GM12875 (cell line): ENCODE measurements at regions not wholly inside any gene's neighbourhood (a gene's known extent, or its start where the extent isn't known, plus 50 kb on each side); places are given as distances from the start of the nearest gene placed in this dataset.

Source experiments
- H3K4me3 ChIP-seq: one replicate; pipeline ENCODE4 v1.5.1; 2011; ENCODE audit warnings: low read depth, low read length, control low read depth
- TF ChIP-seq, protein P1 (sequence below): IDR thresholded peaks from 2 replicates; pipeline ENCODE4 v1.5.1; 2011; ENCODE audit warnings: low read depth, mild to moderate bottlenecking, control low read depth, inconsistent platforms, low read length, moderate library complexity, borderline replicate concordance; ENCODE audit not compliant: insufficient read depth

DNA sequence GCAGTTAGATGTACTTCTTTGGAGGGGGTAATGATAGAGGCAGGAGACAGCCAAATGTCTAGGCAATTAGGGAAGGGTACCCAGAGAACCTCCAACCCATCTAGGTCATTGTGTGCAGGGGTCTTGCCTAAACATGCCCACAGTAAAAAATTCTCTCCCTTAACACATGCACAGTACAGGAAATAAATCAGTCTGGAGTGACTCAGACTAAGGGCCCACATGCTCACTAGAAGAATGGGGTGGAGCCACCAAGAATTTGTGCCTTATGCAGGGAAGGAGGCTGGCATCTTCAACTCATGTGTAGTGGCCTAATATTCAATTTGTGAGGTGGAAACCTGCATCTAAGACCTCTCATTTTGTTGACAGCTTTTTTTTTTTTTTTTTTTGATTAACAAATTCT, 945.3 kb upstream of the GRIA3 start:
- TF ChIP-seq, protein P1, sequence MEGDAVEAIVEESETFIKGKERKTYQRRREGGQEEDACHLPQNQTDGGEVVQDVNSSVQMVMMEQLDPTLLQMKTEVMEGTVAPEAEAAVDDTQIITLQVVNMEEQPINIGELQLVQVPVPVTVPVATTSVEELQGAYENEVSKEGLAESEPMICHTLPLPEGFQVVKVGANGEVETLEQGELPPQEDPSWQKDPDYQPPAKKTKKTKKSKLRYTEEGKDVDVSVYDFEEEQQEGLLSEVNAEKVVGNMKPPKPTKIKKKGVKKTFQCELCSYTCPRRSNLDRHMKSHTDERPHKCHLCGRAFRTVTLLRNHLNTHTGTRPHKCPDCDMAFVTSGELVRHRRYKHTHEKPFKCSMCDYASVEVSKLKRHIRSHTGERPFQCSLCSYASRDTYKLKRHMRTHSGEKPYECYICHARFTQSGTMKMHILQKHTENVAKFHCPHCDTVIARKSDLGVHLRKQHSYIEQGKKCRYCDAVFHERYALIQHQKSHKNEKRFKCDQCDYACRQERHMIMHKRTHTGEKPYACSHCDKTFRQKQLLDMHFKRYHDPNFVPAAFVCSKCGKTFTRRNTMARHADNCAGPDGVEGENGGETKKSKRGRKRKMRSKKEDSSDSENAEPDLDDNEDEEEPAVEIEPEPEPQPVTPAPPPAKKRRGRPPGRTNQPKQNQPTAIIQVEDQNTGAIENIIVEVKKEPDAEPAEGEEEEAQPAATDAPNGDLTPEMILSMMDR = no peak
- H3K4me3 ChIP-seq = no peak overlapping the region

DNA sequence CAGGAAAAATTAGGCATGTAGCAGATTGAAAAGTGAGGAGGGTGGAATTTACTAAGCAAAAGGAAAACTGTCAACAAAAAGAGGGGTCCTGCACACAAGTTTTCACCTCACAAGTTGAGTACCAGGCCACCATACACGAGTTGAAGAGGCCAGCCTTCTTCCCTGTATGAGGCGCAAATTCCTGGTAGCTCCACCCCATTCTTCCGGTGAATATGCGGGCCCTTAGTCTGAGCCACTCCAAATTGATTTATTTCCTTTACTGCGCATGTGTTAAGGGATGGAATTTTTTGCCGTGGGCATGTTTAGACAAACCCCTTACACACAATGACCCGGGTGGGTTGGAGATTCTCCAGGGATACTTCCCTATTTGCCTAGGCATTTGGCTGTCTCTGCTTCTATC, 942.1 kb upstream of the GRIA3 start:
- TF ChIP-seq, protein P1 = no peak

GRCh38 chrX:122244080-122244479, 940.0 kb upstream of the GRIA3 start:
- TF ChIP-seq, protein P1 = no peak
- H3K4me3 ChIP-seq = no peak overlapping the region

More for the DNA sequence above, 942.1 kb upstream of the GRIA3 start:
- H3K4me3 ChIP-seq = no peak overlapping the region

DNA sequence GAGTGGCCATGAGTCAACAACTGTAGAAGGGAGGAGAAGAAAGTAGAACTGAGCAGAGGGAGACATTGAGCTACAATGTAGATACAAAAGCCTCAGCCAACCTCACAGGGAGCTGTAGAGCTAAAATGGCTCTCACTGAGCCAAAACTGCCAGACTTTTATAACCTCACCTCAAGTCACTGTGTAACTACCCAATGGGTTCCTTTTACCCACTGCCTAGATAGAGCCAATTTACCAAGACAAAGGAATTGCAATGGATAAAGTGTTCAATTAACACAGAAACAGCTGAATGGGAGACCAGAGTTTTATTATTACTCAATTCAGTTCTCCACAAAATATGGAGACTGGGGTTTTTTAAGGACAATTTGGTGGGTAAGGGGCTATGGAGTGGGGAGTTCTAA, 938.9 kb upstream of the GRIA3 start:
- no peak overlapping the region for H3K4me3 ChIP-seq
- TF ChIP-seq, protein P1 = no peak

GRCh38 chrX:122245943-122246342, 938.1 kb upstream of the GRIA3 start:
- TF ChIP-seq, protein P1 = no peak
- no peak overlapping the region for H3K4me3 ChIP-seq

DNA sequence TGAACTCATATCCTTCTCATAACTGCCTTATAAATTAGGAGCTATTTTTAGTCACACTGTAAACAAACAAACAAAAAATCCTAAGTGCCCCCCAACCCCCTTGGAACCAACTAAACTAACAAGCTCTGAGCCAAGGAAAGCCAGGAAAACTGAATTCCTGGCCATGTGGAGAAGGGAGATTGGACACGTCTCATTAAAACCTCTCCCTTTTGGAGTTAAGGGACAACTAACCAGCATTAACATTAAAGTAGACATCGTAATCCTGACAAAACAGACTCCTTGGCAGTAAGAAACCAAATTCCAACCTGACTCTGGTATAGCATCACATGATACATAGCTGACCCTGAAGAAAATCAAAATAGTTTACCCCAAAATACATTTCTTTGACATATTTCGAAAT, 937.1 kb upstream of the GRIA3 start:
- no peak overlapping the region for H3K4me3 ChIP-seq
- TF ChIP-seq, protein P1 = no peak

GRCh38 chrX:122248681-122249080, 935.4 kb upstream of the GRIA3 start:
- TF ChIP-seq, protein P1 = no peak
- H3K4me3 ChIP-seq = no peak overlapping the region
